GM23338 (cell line): ENCODE measurements at regions not wholly inside any gene's neighbourhood (a gene's known extent, or its start where the extent isn't known, plus 50 kb on each side); places are given as distances from the start of the nearest gene placed in this dataset.

Experiments
- ATAC-seq: fragments of 200-7000 bp; cut with Tn5 transposase; 3 replicates; pipeline ENCODE4 v1.9.1; 2020
- DNase-seq: peaks from one replicate; pipeline ENCODE4 v3.0.0-alpha.2; 2015; ENCODE audit warnings: low spot score
- H2AFZ ChIP-seq: fragments of 200-600 bp; sonication (generic); 2 replicates; pipeline ENCODE4 v1.8.0; 2016; ENCODE audit warnings: antibody characterized with exemption, mild to moderate bottlenecking, moderate library complexity
- H3F3A ChIP-seq: fragments of 200-600 bp; sonication (generic); replicated peaks from 2 replicates; pipeline ENCODE4 v1.8.0; 2017; ENCODE audit warnings: antibody characterized with exemption, mixed run types, low read depth
- H3K27ac ChIP-seq: fragments of 200-600 bp; sonication (generic); 2 replicates; pipeline ENCODE4 v1.6.1; 2016; ENCODE audit warnings: low read depth
- H3K27me3 ChIP-seq: fragments of 200-600 bp; sonication (generic); 2 replicates; pipeline ENCODE4 v1.8.0; 2016; ENCODE audit warnings: mild to moderate bottlenecking, mixed run types, moderate library complexity; ENCODE audit not compliant: insufficient read depth
- H3K36me3 ChIP-seq: fragments of 200-600 bp; sonication (generic); 2 replicates; pipeline ENCODE4 v1.8.0; 2016; ENCODE audit warnings: mild to moderate bottlenecking; ENCODE audit not compliant: insufficient read depth
- H3K4me1 ChIP-seq: fragments of 200-600 bp; sonication (generic); 2 replicates; pipeline ENCODE4 v1.8.0; 2016; ENCODE audit warnings: mild to moderate bottlenecking, moderate library complexity; ENCODE audit not compliant: insufficient read depth
- H3K4me2 ChIP-seq: fragments of 200-600 bp; sonication (generic); 2 replicates; pipeline ENCODE4 v1.7.1; 2017; ENCODE audit warnings: mixed run types
- H3K4me3 ChIP-seq: fragments of 200-600 bp; sonication (generic); 2 replicates; pipeline ENCODE4 v1.6.1; 2016; ENCODE audit warnings: mixed run types
- H3K79me2 ChIP-seq: fragments of 200-600 bp; sonication (generic); replicated peaks from 2 replicates; pipeline ENCODE4 v1.8.0; 2017; ENCODE audit warnings: mild to moderate bottlenecking; ENCODE audit not compliant: insufficient read depth
- H3K9me2 ChIP-seq: fragments of 200-600 bp; sonication (generic); 2 replicates; pipeline ENCODE4 v1.8.0; 2017; ENCODE audit not compliant: insufficient read depth
- H4K20me1 ChIP-seq: fragments of 200-600 bp; sonication (generic); replicated peaks from 2 replicates; pipeline ENCODE4 v1.8.0; 2017; ENCODE audit warnings: mild to moderate bottlenecking; ENCODE audit not compliant: insufficient read depth
- H3K27ac Mint-ChIP-seq: 2 replicates; pipeline ENCODE4 v1.8.0; 2020; ENCODE audit warnings: inconsistent platforms, mild to moderate bottlenecking, moderate library complexity, mixed read lengths
- H3K27me3 Mint-ChIP-seq: 3 replicates; pipeline ENCODE4 v1.8.0; 2022; ENCODE audit warnings: low read depth, mild to moderate bottlenecking, moderate library complexity, mixed read lengths, inconsistent platforms; ENCODE audit not compliant: insufficient read depth, poor library complexity
- H3K36me3 Mint-ChIP-seq: 3 replicates; pipeline ENCODE4 v1.8.0; 2021; ENCODE audit warnings: low read depth, mild to moderate bottlenecking, inconsistent platforms, moderate library complexity, mixed read lengths
- H3K4me1 Mint-ChIP-seq: 3 replicates; pipeline ENCODE4 v1.8.0; 2020; ENCODE audit warnings: mild to moderate bottlenecking, inconsistent platforms, mixed read lengths
- H3K4me3 Mint-ChIP-seq: 3 replicates; pipeline ENCODE4 v1.8.0; 2021; ENCODE audit warnings: moderate library complexity, mild to moderate bottlenecking, inconsistent platforms, mixed read lengths
- H3K9me3 Mint-ChIP-seq: 3 replicates; pipeline ENCODE4 v1.8.0; 2020; ENCODE audit warnings: moderate library complexity, mild to moderate bottlenecking, inconsistent platforms, mixed read lengths
- CREB1 ChIP-seq: fragments of 250-450 bp; sonication (Bioruptor Pico); IDR thresholded peaks from 2 replicates; pipeline ENCODE4 v1.5.0; 2020; ENCODE audit warnings: low read depth, mild to moderate bottlenecking, moderate library complexity
- ETS1 ChIP-seq: IDR thresholded peaks from 2 replicates; pipeline ENCODE4 v1.6.1; 2016; ENCODE audit warnings: antibody characterized with exemption
- EZH2 ChIP-seq: fragments of 200-600 bp; sonication (generic); IDR thresholded peaks from one replicate; pipeline ENCODE4 v1.8.0; 2017; ENCODE audit warnings: antibody characterized with exemption, mild to moderate bottlenecking, low read depth; ENCODE audit not compliant: unreplicated experiment
- EZH2phosphoT487 ChIP-seq: fragments of 200-600 bp; sonication (generic); IDR thresholded peaks from one replicate; pipeline ENCODE4 v1.8.1; 2018; ENCODE audit warnings: antibody characterized with exemption; ENCODE audit not compliant: unreplicated experiment
- JUNB ChIP-seq: IDR thresholded peaks from one replicate; pipeline ENCODE4 v1.6.1; 2016; ENCODE audit warnings: antibody characterized with exemption; ENCODE audit not compliant: unreplicated experiment
- NANOG ChIP-seq: IDR thresholded peaks from 2 replicates; pipeline ENCODE4 v1.6.1; 2016; ENCODE audit warnings: antibody characterized with exemption, borderline replicate concordance
- POLR2AphosphoS5 ChIP-seq: IDR thresholded peaks from 2 replicates; pipeline ENCODE4 v1.6.1; 2016; ENCODE audit warnings: antibody characterized with exemption, low read depth
- REST ChIP-seq: IDR thresholded peaks from one replicate; pipeline ENCODE4 v1.6.1; 2018; ENCODE audit warnings: antibody characterized with exemption; ENCODE audit not compliant: unreplicated experiment
- STAT1 ChIP-seq: IDR thresholded peaks from one replicate; pipeline ENCODE4 v1.6.1; 2016; ENCODE audit warnings: antibody characterized with exemption; ENCODE audit not compliant: unreplicated experiment
- ZNF114 ChIP-seq: fragments of 250-450 bp; sonication (Bioruptor Pico); IDR thresholded peaks from 2 replicates; pipeline ENCODE4 v1.5.0; 2020; ENCODE audit warnings: mild to moderate bottlenecking, moderate library complexity
- ZNF331 ChIP-seq: fragments of 250-450 bp; sonication (Bioruptor Pico); IDR thresholded peaks from 2 replicates; pipeline ENCODE4 v1.5.0; 2020; ENCODE audit warnings: low read depth, mild to moderate bottlenecking, moderate library complexity
- TF ChIP-seq, protein P1 (sequence below), 2 experiments: fragments of 200-600 bp in 1 of 2; sonication (generic) in 1 of 2; conservative IDR thresholded peaks; 2 replicates each; pipeline versions ENCODE4 v1.5.1 to v1.6.1; 2016 to 2017; ENCODE audit warnings: antibody characterized with exemption in 2 of 2, low read depth in 2 of 2, mild to moderate bottlenecking in 2 of 2, moderate library complexity in 1 of 2

DNA sequence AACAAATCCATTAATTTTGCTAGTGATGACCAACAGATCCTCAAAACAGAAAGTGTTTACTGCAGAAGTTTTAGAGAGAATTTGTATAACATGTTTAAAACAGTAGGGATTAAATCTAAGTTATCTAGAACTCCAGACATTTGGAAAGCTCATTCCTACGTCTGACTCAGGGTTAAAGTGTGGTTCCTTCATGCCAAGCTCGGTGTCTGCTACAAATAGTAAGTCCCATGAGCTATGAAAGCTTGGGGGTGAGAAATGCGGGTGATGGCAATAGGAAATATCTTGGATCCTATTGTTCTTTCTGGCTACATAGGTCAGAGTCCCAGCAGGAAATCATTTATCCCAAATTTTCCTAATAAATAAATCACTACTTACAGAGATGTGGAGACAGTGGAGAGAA is 867.1 kb downstream of the UQCRFS1 start:
- H3K27ac ChIP-seq: no peak overlapping the region
- no peaks in the 10 kb centered on the region for H3K79me2 ChIP-seq
- TF ChIP-seq POLR2AphosphoS5: no peak
- no peak for TF ChIP-seq CREB1 (CRISPR knock-in tag)
- TF ChIP-seq ETS1: no peak
- TF ChIP-seq STAT1: no peak
- no peak for TF ChIP-seq EZH2phosphoT487
- no peak for TF ChIP-seq REST
- no peak for TF ChIP-seq ZNF114 (CRISPR knock-in tag)
- no peaks in the 10 kb centered on the region for H3F3A ChIP-seq
- no peak for ATAC-seq
- no peak for DNase-seq
- peaks cover 7% of the 10 kb centered on the region for H3K27me3 Mint-ChIP-seq
- peaks cover 4% of the 10 kb centered on the region; the same call in 2 of the 3 replicates for H3K4me1 Mint-ChIP-seq
- H2AFZ ChIP-seq: no peak overlapping the region
- no peak overlapping the region for H3K4me3 ChIP-seq
- 0 out of 2 replicates have a peak, but pooled peaks cover 3% of the 10 kb centered on the region for H3K9me2 ChIP-seq
- H3K9me3 Mint-ChIP-seq: peaks cover 5% of the 10 kb centered on the region
- H3K27ac Mint-ChIP-seq: no peak overlapping the region
- no peaks in the 10 kb centered on the region for H3K27me3 ChIP-seq
- H4K20me1 ChIP-seq: no peaks in the 10 kb centered on the region
- H3K4me2 ChIP-seq: no peak overlapping the region
- no peaks in the 10 kb centered on the region for H3K36me3 ChIP-seq
- H3K4me3 Mint-ChIP-seq: no peak overlapping the region
- no peaks in the 10 kb centered on the region for H3K4me1 ChIP-seq
- no peaks in the 10 kb centered on the region for H3K36me3 Mint-ChIP-seq

- no peaks in the 10 kb centered on the region for H3K36me3 Mint-ChIP-seq
- peaks cover 20% of the 10 kb centered on the region for H3K9me3 Mint-ChIP-seq
- Histone ChIP-seq H3K9me2 (no peaks in the 10 kb centered on the region), H3K4me1 (no peaks in the 10 kb centered on the region), H3K36me3 (no peaks in the 10 kb centered on the region), H3K4me2 (no peak overlapping the region), H2AFZ (no peak overlapping the region), H3K27me3 (no peaks in the 10 kb centered on the region), H3K4me3 (no peak overlapping the region), H4K20me1 (no peaks in the 10 kb centered on the region), H3K27ac (no peak overlapping the region), H3K79me2 (no peaks in the 10 kb centered on the region), H3F3A (no peaks in the 10 kb centered on the region)
- H3K27me3 Mint-ChIP-seq: peaks cover 4% of the 10 kb centered on the region
- DNase-seq (no peak), ATAC-seq (no peak)
- no peak overlapping the region for H3K4me3 Mint-ChIP-seq
- no peak overlapping the region for H3K27ac Mint-ChIP-seq
- H3K4me1 Mint-ChIP-seq: peaks cover 4% of the 10 kb centered on the region; the same call in 2 of the 3 replicates
- no peak for TF ChIP-seq EZH2phosphoT487
- TF ChIP-seq ZNF114 (CRISPR knock-in tag): no peak
- TF ChIP-seq CREB1 (CRISPR knock-in tag): no peak
- no peak for TF ChIP-seq ETS1
- no peak for TF ChIP-seq POLR2AphosphoS5
- TF ChIP-seq EZH2: no peak
- TF ChIP-seq ZNF331: no peak
- TF ChIP-seq, protein P1, sequence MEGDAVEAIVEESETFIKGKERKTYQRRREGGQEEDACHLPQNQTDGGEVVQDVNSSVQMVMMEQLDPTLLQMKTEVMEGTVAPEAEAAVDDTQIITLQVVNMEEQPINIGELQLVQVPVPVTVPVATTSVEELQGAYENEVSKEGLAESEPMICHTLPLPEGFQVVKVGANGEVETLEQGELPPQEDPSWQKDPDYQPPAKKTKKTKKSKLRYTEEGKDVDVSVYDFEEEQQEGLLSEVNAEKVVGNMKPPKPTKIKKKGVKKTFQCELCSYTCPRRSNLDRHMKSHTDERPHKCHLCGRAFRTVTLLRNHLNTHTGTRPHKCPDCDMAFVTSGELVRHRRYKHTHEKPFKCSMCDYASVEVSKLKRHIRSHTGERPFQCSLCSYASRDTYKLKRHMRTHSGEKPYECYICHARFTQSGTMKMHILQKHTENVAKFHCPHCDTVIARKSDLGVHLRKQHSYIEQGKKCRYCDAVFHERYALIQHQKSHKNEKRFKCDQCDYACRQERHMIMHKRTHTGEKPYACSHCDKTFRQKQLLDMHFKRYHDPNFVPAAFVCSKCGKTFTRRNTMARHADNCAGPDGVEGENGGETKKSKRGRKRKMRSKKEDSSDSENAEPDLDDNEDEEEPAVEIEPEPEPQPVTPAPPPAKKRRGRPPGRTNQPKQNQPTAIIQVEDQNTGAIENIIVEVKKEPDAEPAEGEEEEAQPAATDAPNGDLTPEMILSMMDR (conservative IDR thresholded peaks at IDR 0.05; ENCODE audit: low read depth in 2 of 2): no peak
- TF ChIP-seq JUNB: no peak
- no peak for TF ChIP-seq STAT1
- TF ChIP-seq NANOG: no peak
Measured at GRCh38 chr19:28341810-28342350, 871.1 kb downstream of the UQCRFS1 start.
